ENCODE measurements at regions not wholly inside any gene's neighbourhood (a gene's known extent, or its start where the extent isn't known, plus 50 kb on each side); places are given as distances from the start of the nearest gene placed in this dataset.
"Not testable (repeated sequence)": the region's sequence is repeated elsewhere in the genome, so short reads cannot be mapped to it uniquely, and the experiment has no call there.

DNA sequence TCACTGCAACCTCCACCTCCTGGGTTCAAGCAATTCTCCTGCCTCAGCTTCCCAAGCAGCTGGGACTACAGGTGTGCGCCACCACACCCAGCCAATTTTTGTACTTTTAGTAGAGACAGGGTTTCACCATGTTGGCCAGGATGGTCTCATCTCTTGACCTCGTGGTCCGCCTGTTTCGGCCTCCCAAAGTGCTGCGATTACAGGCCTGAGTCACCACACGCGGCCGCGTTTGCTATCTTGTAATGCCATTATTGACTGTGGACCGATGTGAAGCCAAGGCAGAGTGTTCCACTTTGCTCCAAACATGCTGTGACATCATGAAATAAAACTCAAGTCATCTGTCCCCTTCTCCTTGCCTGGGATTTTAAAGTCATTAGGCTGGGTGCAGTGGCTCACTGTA, 72.1 kb upstream of the CHD2 start:
- H3K27ac ChIP-seq (ENCODE audit: low read length); DNase-seq; ATAC-seq; H3K27me3 ChIP-seq (ENCODE audit: control insufficient read depth, insufficient read depth); H3K4me3 ChIP-seq (ENCODE audit: low read length); H3K4me1 ChIP-seq (ENCODE audit: control insufficient read depth, insufficient read depth, low read length); intact Hi-C loops (cut with DNase I); H3K9me3 ChIP-seq (ENCODE audit: control insufficient read depth, low read length): not testable (repeated sequence)
- 98% methylated on average over 10 of the region's 10 CpGs for WGBS

GRCh38 chr15:92829875-92830274, 70.2 kb upstream of the CHD2 start:
- peaks cover 3% of the 10 kb centered on the region for H3K4me1 ChIP-seq (ENCODE audit: control insufficient read depth, insufficient read depth, low read length)
- no peak for ATAC-seq
- 90% methylated on average over 3 of the region's 3 CpGs for WGBS

DNA sequence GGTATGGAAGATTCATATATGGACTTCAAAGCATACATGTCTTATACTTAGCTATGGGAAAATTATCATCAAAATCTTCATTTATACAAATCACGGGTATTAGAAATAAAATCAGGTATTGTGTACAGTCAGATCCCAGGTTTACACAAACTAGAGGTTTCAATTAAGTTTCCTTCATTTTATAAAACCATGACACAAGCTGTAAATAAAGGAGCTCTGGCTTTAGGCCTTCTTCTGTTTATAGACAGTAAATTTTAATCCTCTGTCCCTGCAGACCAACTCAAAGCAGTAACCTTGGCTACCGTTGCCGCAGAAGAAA, 68.8 kb upstream of the CHD2 start:
- 11% methylated on average over 3 of the region's 3 CpGs for WGBS
- Histone ChIP-seq H3K4me1 (ENCODE audit: control insufficient read depth, insufficient read depth, low read length) (peaks cover 3% of the 10 kb centered on the region), H3K9me3 (ENCODE audit: control insufficient read depth, low read length) (no peaks in the 10 kb centered on the region), H3K27me3 (ENCODE audit: control insufficient read depth, insufficient read depth) (no peaks in the 10 kb centered on the region), H3K27ac (ENCODE audit: low read length) (peak overlapping the region; percentile 86), H3K4me3 (ENCODE audit: low read length) (peak overlapping the region; percentile 31)
- intact Hi-C loops (cut with DNase I) = loop anchor here in 2 of 4 donors (5.0 kb wide), 1 partner anchor 51 kb away; no protein-coding TSS in a partner anchor
- DNase-seq = no peak
- ATAC-seq = no peak

More at GRCh38 chr15:92829875-92830274, 70.2 kb upstream of the CHD2 start:
- DNase-seq = no peak
- Histone ChIP-seq H3K27me3 (ENCODE audit: control insufficient read depth, insufficient read depth) (no peaks in the 10 kb centered on the region), H3K27ac (ENCODE audit: low read length) (peak overlapping the region; percentile 40), H3K4me3 (ENCODE audit: low read length) (no peak overlapping the region), H3K9me3 (ENCODE audit: control insufficient read depth, low read length) (no peaks in the 10 kb centered on the region)
- intact Hi-C loops (cut with DNase I) = loop anchor here in 2 of 4 donors (5.0 kb wide), 1 partner anchor 52 kb away; no protein-coding TSS in a partner anchor

DNA sequence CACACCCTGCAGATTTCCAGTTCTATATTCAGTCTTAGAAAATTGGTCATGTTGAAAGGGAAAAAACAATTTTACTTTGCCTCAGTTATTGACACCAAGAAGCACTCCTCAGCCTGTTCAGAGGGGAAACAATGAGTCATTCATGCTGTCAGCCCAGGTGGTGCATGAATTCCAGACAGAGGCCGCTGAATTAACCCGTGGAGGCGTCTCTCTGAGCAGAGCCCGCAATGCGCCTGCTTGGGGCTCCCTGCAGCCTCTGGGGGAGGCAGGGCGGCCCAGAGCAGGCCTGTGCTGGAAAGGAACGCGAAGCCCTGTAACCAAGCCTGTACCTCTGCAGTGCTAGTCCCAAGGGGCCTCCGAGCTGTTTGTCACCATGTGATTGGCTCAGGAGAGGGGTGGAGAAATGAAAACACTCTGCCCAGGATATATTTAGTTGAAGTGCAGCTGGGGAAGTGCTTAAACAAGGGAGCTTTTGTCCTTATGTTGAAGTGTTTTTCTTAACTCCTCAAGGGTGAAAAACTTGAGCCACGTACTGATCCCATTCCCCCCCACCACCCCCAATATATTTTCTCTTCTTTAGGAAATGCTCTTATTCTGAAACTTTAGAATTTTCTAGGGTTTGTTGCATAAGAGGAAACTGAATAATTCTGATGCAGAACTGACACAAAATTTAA, 68.3 kb upstream of the CHD2 start:
- intact Hi-C loops (cut with DNase I) = loop anchor here in 3 of 4 donors (2.0 to 5.0 kb wide), 2 partner anchors 51 kb away; no protein-coding TSS in a partner anchor
- Histone ChIP-seq H3K9me3 (ENCODE audit: control insufficient read depth, low read length) (no peaks in the 10 kb centered on the region), H3K27me3 (ENCODE audit: control insufficient read depth, insufficient read depth) (no peaks in the 10 kb centered on the region), H3K27ac (ENCODE audit: low read length) (peak overlapping the region; percentile 86), H3K4me3 (ENCODE audit: low read length) (peak overlapping the region; percentile 31), H3K4me1 (ENCODE audit: control insufficient read depth, insufficient read depth, low read length) (peaks cover 3% of the 10 kb centered on the region)
- DNase-seq (peak; percentile 93 to 97 (median 97)), ATAC-seq (peak; percentile 99)
- 0% methylated on average over 10 of the region's 10 CpGs for WGBS

DNA sequence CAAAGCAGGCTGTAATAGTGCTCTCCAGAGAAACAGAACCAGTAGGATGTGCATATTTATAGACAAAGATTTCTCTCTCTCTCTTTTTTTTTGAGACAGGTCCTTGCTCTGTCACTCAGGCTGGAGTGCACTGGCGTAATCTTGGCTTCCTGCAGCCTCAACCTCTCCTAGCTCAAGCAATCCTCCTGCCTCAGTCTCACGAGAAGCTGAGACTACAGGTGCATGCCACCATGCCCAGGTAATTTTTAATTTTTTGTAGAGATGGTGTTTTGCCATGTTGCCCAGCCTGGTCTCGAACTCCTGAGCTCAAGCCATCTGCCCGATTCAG, 67.1 kb upstream of the CHD2 start:
- intact Hi-C loops (cut with DNase I) = loop anchor here in 3 of 4 donors (2.0 to 5.0 kb wide), 2 partner anchors 49 to 50 kb away; no protein-coding TSS in a partner anchor
- H3K4me3 ChIP-seq (ENCODE audit: low read length) = no peak overlapping the region
- 63% methylated on average over 4 of the region's 4 CpGs for WGBS

GRCh38 chr15:92833493-92834271, 66.4 kb upstream of the CHD2 start:
- Histone ChIP-seq H3K4me1 (ENCODE audit: control insufficient read depth, insufficient read depth, low read length) (peaks cover 3% of the 10 kb centered on the region), H3K9me3 (ENCODE audit: control insufficient read depth, low read length) (no peaks in the 10 kb centered on the region), H3K4me3 (ENCODE audit: low read length) (no peak overlapping the region), H3K27me3 (ENCODE audit: control insufficient read depth, insufficient read depth) (no peaks in the 10 kb centered on the region), H3K27ac (ENCODE audit: low read length) (peak overlapping the region; percentile 98)
- WGBS = 64% methylated on average over 5 of the region's 5 CpGs
- ATAC-seq (no peak), DNase-seq (no peak)
- intact Hi-C loops (cut with DNase I) = loop anchor here in 3 of 4 donors (2.0 to 5.0 kb wide), 2 partner anchors 49 kb away; no protein-coding TSS in a partner anchor

More for the DNA sequence above, 67.1 kb upstream of the CHD2 start:
- Histone ChIP-seq H3K9me3 (ENCODE audit: control insufficient read depth, low read length) (no peaks in the 10 kb centered on the region), H3K27ac (ENCODE audit: low read length) (peak overlapping the region; percentile 98), H3K4me1 (ENCODE audit: control insufficient read depth, insufficient read depth, low read length) (peaks cover 3% of the 10 kb centered on the region), H3K27me3 (ENCODE audit: control insufficient read depth, insufficient read depth) (no peaks in the 10 kb centered on the region)
- no peak for DNase-seq
- ATAC-seq = peak in 1 of 2 donors; percentile 6

DNA sequence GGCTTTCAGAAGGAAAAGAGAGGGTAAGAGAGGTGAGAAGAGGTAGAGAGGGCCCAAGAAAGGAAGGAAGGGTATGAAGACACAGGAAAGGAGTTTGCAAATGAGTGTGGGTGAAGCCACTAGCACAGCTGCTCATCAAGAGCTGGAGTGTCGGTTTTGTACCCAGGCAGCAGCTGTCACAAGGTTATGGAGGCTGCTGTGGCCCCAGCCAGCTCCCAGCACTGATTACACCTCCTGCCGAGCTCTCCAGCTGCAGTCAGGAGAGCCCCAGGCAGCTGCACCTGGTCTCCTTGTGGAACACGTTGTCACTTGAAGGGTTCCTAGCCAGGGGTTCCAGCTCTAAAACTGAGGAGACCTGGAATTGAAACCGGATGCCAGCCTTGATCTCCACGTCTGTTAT, 60.4 kb upstream of the CHD2 start:
- no peaks in the 10 kb centered on the region for H3K4me1 ChIP-seq (ENCODE audit: control insufficient read depth, insufficient read depth, low read length)
- intact Hi-C loops (cut with DNase I) = no loop called here
- no peaks in the 10 kb centered on the region for H3K9me3 ChIP-seq (ENCODE audit: control insufficient read depth, low read length)
- ATAC-seq = no peak
- no peaks in the 10 kb centered on the region for H3K27me3 ChIP-seq (ENCODE audit: control insufficient read depth, insufficient read depth)
- H3K27ac ChIP-seq (ENCODE audit: low read length) = no peak overlapping the region
- no peak for DNase-seq
- WGBS = 71% methylated on average over 5 of the region's 5 CpGs
- H3K4me3 ChIP-seq (ENCODE audit: low read length) = no peak overlapping the region

- intact Hi-C loops (cut with DNase I) = no loop called here
- 97% methylated on average over 3 of the region's 3 CpGs for WGBS
- Histone ChIP-seq H3K4me3 (ENCODE audit: low read length) (no peak overlapping the region), H3K27ac (ENCODE audit: low read length) (no peak overlapping the region), H3K9me3 (ENCODE audit: control insufficient read depth, low read length) (no peaks in the 10 kb centered on the region), H3K4me1 (ENCODE audit: control insufficient read depth, insufficient read depth, low read length) (no peaks in the 10 kb centered on the region), H3K27me3 (ENCODE audit: control insufficient read depth, insufficient read depth) (no peaks in the 10 kb centered on the region)
- no peak for ATAC-seq
- no peak for DNase-seq
Observed at GRCh38 chr15:92840149-92840548, 60.0 kb upstream of the CHD2 start.

GRCh38 chr15:92843326-92843725, 56.8 kb upstream of the CHD2 start:
- intact Hi-C loops (cut with DNase I) = no loop called here
- ATAC-seq (no peak), DNase-seq (no peak)
- Histone ChIP-seq H3K27me3 (ENCODE audit: control insufficient read depth, insufficient read depth) (no peaks in the 10 kb centered on the region), H3K4me3 (ENCODE audit: low read length) (no peak overlapping the region), H3K27ac (ENCODE audit: low read length) (no peak overlapping the region), H3K9me3 (ENCODE audit: control insufficient read depth, low read length) (no peaks in the 10 kb centered on the region), H3K4me1 (ENCODE audit: control insufficient read depth, insufficient read depth, low read length) (no peaks in the 10 kb centered on the region)
- 95% methylated on average over 8 of the region's 8 CpGs for WGBS

GRCh38 chr15:92843814-92844213, 56.3 kb upstream of the CHD2 start:
- WGBS = 90% methylated on average over 7 of the region's 7 CpGs

GRCh38 chr15:92845126-92845508, 55.0 kb upstream of the CHD2 start:
- ATAC-seq = peak; percentile 53 to 64
- intact Hi-C loops (cut with DNase I) = no loop called here
- Histone ChIP-seq H3K4me1 (ENCODE audit: control insufficient read depth, insufficient read depth, low read length) (no peaks in the 10 kb centered on the region), H3K27me3 (ENCODE audit: control insufficient read depth, insufficient read depth) (no peaks in the 10 kb centered on the region), H3K4me3 (ENCODE audit: low read length) (no peak overlapping the region), H3K9me3 (ENCODE audit: control insufficient read depth, low read length) (no peaks in the 10 kb centered on the region), H3K27ac (ENCODE audit: low read length) (no peak overlapping the region)
- DNase-seq = no peak

More at GRCh38 chr15:92843814-92844213, 56.3 kb upstream of the CHD2 start:
- ATAC-seq (no peak), DNase-seq (no peak)
- no peak overlapping the region for H3K27ac ChIP-seq (ENCODE audit: low read length)
- intact Hi-C loops (cut with DNase I) = no loop called here
- no peak overlapping the region for H3K4me3 ChIP-seq (ENCODE audit: low read length)
- no peaks in the 10 kb centered on the region for H3K4me1 ChIP-seq (ENCODE audit: control insufficient read depth, insufficient read depth, low read length)
- H3K27me3 ChIP-seq (ENCODE audit: control insufficient read depth, insufficient read depth) = no peaks in the 10 kb centered on the region
- H3K9me3 ChIP-seq (ENCODE audit: control insufficient read depth, low read length) = no peaks in the 10 kb centered on the region
